SK-N-SH treated with all-trans-retinoic acid at 6 μM for 48 hours (cell line): ENCODE measurements at regions not wholly inside any gene's neighbourhood (a gene's known extent, or its start where the extent isn't known, plus 50 kb on each side); places are given as distances from the start of the nearest gene placed in this dataset.

Experiments used
- ARNTL ChIP-seq: fragments of 450-650 bp; formaldehyde crosslinking; IDR thresholded peaks from 2 replicates; pipeline ENCODE4 v1.5.0; 2020; ENCODE audit warnings: low read depth, mild to moderate bottlenecking, moderate library complexity, borderline replicate concordance
- BACH2 ChIP-seq: fragments of 250-450 bp; sonication (Bioruptor Pico); IDR thresholded peaks from 2 replicates; pipeline ENCODE4 v1.9.0; 2021; ENCODE audit warnings: mild to moderate bottlenecking, borderline replicate concordance
- RARB ChIP-seq: fragments of 250-450 bp; sonication (Bioruptor Pico); IDR thresholded peaks from 2 replicates; pipeline ENCODE4 v1.8.0; 2021; ENCODE audit warnings: mild to moderate bottlenecking, moderate library complexity
- TCF4 ChIP-seq: fragments of 250-450 bp; sonication (Bioruptor Pico); IDR thresholded peaks from 2 replicates; pipeline ENCODE4 v1.8.0; 2021; ENCODE audit warnings: mild to moderate bottlenecking, moderate library complexity, borderline replicate concordance
- ZC3H10 ChIP-seq: fragments of 250-450 bp; sonication (Bioruptor Pico); IDR thresholded peaks from 2 replicates; pipeline ENCODE4 v1.5.1; 2021; ENCODE audit warnings: mild to moderate bottlenecking, moderate library complexity
- ZFP3 ChIP-seq: fragments of 250-450 bp; sonication (Bioruptor Pico); IDR thresholded peaks from 2 replicates; pipeline ENCODE4 v1.5.0; 2020; ENCODE audit warnings: mild to moderate bottlenecking, moderate library complexity
- ZFP30 ChIP-seq: fragments of 450-650 bp; formaldehyde crosslinking; IDR thresholded peaks from 2 replicates; pipeline ENCODE4 v1.5.0; 2022; ENCODE audit warnings: mild to moderate bottlenecking, moderate library complexity
- TF ChIP-seq, protein P1 (sequence below): fragments of 250-450 bp; sonication (Bioruptor Pico); IDR thresholded peaks from 2 replicates; pipeline ENCODE4 v1.8.0; 2020; ENCODE audit warnings: mild to moderate bottlenecking, moderate library complexity, borderline replicate concordance

DNA sequence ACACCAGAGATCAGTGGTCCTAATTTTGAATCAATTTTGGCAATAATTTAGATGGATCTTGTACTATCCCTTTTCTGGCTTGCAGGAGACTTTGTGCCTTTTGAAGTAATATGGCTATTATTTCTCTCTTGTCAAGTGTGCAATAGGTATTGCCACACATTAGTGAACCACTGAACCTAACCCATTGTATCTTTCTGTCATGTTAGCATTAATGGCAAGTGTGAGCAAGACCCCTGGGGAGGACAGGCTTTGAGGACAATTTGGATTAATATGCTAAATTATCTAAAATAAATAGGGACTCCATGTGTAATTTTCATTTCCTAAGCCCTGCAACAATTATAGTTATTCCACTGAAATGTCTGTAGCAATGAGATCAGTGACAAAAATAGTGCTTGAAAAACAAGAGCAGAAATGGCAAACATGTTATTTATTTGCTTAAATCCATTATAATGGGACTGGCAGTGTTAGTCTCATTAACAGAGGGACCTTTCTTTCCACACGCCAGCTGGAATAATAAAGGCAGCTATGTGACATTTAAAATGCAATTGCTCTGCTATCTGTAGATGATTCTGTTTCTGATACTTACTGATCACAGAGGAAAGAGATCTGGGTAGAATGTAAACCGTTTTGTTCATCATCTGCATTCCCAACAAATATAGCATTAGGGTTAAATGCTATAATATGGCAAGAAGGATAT, 753.3 kb upstream of the ZNF608 start:
- TF ChIP-seq ZFP3 (CRISPR knock-in tag) (no peak), RARB (CRISPR knock-in tag) (no peak), ZFP30 (CRISPR knock-in tag) (no peak), TCF4 (CRISPR knock-in tag) (no peak), ARNTL (CRISPR knock-in tag) (no peak), BACH2 (no peak), ZC3H10 (CRISPR knock-in tag) (no peak)
- TF ChIP-seq, protein P1, sequence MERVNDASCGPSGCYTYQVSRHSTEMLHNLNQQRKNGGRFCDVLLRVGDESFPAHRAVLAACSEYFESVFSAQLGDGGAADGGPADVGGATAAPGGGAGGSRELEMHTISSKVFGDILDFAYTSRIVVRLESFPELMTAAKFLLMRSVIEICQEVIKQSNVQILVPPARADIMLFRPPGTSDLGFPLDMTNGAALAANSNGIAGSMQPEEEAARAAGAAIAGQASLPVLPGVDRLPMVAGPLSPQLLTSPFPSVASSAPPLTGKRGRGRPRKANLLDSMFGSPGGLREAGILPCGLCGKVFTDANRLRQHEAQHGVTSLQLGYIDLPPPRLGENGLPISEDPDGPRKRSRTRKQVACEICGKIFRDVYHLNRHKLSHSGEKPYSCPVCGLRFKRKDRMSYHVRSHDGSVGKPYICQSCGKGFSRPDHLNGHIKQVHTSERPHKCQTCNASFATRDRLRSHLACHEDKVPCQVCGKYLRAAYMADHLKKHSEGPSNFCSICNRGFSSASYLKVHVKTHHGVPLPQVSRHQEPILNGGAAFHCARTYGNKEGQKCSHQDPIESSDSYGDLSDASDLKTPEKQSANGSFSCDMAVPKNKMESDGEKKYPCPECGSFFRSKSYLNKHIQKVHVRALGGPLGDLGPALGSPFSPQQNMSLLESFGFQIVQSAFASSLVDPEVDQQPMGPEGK (CRISPR knock-in tag), result no peak
